Endothelial cell (in vitro differentiated cells): ENCODE measurements at regions not wholly inside any gene's neighbourhood (a gene's known extent, or its start where the extent isn't known, plus 50 kb on each side); places are given as distances from the start of the nearest gene placed in this dataset.

Experiments used
- DNase-seq: peaks from one replicate; pipeline ENCODE4 v3.0.0; 2021; ENCODE audit warnings: low spot score
- H3K27ac Mint-ChIP-seq: one replicate; pipeline ENCODE4 v1.8.0; 2021; ENCODE audit warnings: mixed read lengths, inconsistent platforms; ENCODE audit not compliant: unreplicated experiment
- H3K27me3 Mint-ChIP-seq: one replicate; pipeline ENCODE4 v1.8.0; 2021; ENCODE audit warnings: mild to moderate bottlenecking, moderate library complexity, mixed read lengths, inconsistent platforms; ENCODE audit not compliant: unreplicated experiment
- H3K36me3 Mint-ChIP-seq: one replicate; pipeline ENCODE4 v1.8.0; 2021; ENCODE audit warnings: mild to moderate bottlenecking, low read depth, mixed read lengths, inconsistent platforms; ENCODE audit not compliant: unreplicated experiment
- H3K4me1 Mint-ChIP-seq: one replicate; pipeline ENCODE4 v1.8.0; 2021; ENCODE audit warnings: mild to moderate bottlenecking, mixed read lengths, inconsistent platforms; ENCODE audit not compliant: unreplicated experiment
- H3K4me3 Mint-ChIP-seq: one replicate; pipeline ENCODE4 v1.8.0; 2021; ENCODE audit warnings: mild to moderate bottlenecking, mixed read lengths, inconsistent platforms; ENCODE audit not compliant: unreplicated experiment
- H3K9me3 Mint-ChIP-seq: one replicate; pipeline ENCODE4 v1.8.0; 2021; ENCODE audit warnings: mixed read lengths, inconsistent platforms; ENCODE audit not compliant: unreplicated experiment
- CTCF ChIP-seq: fragments of 200-600 bp; sonication (generic); IDR thresholded peaks from one replicate; pipeline ENCODE4 v1.5.0; 2021; ENCODE audit warnings: antibody characterized with exemption; ENCODE audit not compliant: unreplicated experiment

GRCh38 chr2:15884790-15885189 lies 55.6 kb upstream of the MYCN start:
- Mint-ChIP-seq H3K4me1 (peaks cover 10% of the 10 kb centered on the region), H3K27me3 (peaks cover 3% of the 10 kb centered on the region), H3K27ac (no peak overlapping the region), H3K4me3 (no peak overlapping the region), H3K36me3 (peaks cover under 1% of the 10 kb centered on the region), H3K9me3 (no peaks in the 10 kb centered on the region)
- no peak for DNase-seq
- no peak for TF ChIP-seq CTCF

- H3K36me3 Mint-ChIP-seq, result peaks cover 4% of the 10 kb centered on the region
- H3K27me3 Mint-ChIP-seq, result peaks cover 3% of the 10 kb centered on the region
- no peak overlapping the region for H3K27ac Mint-ChIP-seq
- no peaks in the 10 kb centered on the region for H3K9me3 Mint-ChIP-seq
- no peak for TF ChIP-seq CTCF
- H3K4me3 Mint-ChIP-seq, result no peak overlapping the region
- no peak for DNase-seq
- peaks cover 22% of the 10 kb centered on the region for H3K4me1 Mint-ChIP-seq
Observed at GRCh38 chr2:15886231-15886630, 54.1 kb upstream of the MYCN start.

- H3K4me1 Mint-ChIP-seq, result peaks cover 28% of the 10 kb centered on the region
- no peak overlapping the region for H3K27ac Mint-ChIP-seq
- TF ChIP-seq CTCF, result no peak
Observed at GRCh38 chr2:15889442-15890123, 50.8 kb upstream of the MYCN start.

GRCh38 chr2:15890124-15890754 lies 50.1 kb upstream of the MYCN start:
- peaks cover 3% of the 10 kb centered on the region for H3K27me3 Mint-ChIP-seq
- H3K4me3 Mint-ChIP-seq, result no peak overlapping the region
- H3K9me3 Mint-ChIP-seq, result no peaks in the 10 kb centered on the region
- H3K36me3 Mint-ChIP-seq, result peaks cover 4% of the 10 kb centered on the region
- no peak for DNase-seq
- H3K27ac Mint-ChIP-seq, result no peak overlapping the region
- peaks cover 28% of the 10 kb centered on the region for H3K4me1 Mint-ChIP-seq
- TF ChIP-seq CTCF, result no peak

More at GRCh38 chr2:15889442-15890123, 50.8 kb upstream of the MYCN start:
- Mint-ChIP-seq H3K9me3 (no peaks in the 10 kb centered on the region), H3K4me3 (no peak overlapping the region), H3K36me3 (peaks cover 4% of the 10 kb centered on the region), H3K27me3 (peaks cover 3% of the 10 kb centered on the region)
- no peak for DNase-seq
